ENCODE measurements at regions not wholly inside any gene's neighbourhood (a gene's known extent, or its start where the extent isn't known, plus 50 kb on each side); places are given as distances from the start of the nearest gene placed in this dataset.
A peak's percentile ranks its signal among the peaks of the same experiment; 100 is the strongest.

DNA sequence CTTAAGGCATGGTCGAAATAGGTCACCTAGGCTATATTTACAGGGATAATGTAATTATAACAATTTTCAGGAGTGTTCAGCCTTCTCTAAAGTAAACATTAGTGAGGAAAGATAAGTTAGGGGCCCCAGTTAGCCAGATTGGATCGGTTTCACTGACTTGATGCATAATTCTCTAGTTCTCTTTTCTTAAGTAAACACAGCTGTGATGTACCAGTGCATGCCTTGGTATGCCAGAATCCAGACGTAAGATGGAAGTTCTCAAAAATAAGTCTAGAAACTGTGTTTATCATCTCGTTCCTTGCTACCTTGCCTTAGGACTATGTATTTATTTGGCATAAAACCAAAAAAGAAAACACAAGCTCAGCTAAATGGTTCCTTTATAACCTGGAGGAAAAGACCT lies 442.2 kb upstream of the CLINT1 start:
- H3K27ac ChIP-seq (ENCODE audit: insufficient read depth, low read length), result no peak overlapping the region
- H3K36me3 ChIP-seq (ENCODE audit: control insufficient read depth, insufficient read depth, low read length), result no peaks in the 10 kb centered on the region
- TF ChIP-seq, protein P1, sequence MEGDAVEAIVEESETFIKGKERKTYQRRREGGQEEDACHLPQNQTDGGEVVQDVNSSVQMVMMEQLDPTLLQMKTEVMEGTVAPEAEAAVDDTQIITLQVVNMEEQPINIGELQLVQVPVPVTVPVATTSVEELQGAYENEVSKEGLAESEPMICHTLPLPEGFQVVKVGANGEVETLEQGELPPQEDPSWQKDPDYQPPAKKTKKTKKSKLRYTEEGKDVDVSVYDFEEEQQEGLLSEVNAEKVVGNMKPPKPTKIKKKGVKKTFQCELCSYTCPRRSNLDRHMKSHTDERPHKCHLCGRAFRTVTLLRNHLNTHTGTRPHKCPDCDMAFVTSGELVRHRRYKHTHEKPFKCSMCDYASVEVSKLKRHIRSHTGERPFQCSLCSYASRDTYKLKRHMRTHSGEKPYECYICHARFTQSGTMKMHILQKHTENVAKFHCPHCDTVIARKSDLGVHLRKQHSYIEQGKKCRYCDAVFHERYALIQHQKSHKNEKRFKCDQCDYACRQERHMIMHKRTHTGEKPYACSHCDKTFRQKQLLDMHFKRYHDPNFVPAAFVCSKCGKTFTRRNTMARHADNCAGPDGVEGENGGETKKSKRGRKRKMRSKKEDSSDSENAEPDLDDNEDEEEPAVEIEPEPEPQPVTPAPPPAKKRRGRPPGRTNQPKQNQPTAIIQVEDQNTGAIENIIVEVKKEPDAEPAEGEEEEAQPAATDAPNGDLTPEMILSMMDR (conservative IDR thresholded peaks at IDR 0.05 in 1 of 2, IDR thresholded peaks at IDR 0.05 in 1 of 2; ENCODE audit: low read depth in 1 of 2, low read length in 2 of 2), result no peak
- no peak for TF ChIP-seq EZH2 (IDR thresholded peaks at IDR 0.05; ENCODE audit: low read length, missing control alignments)
- no peaks in the 10 kb centered on the region for H3K27me3 ChIP-seq (ENCODE audit: control insufficient read depth, insufficient read depth, low read length)
- H3K9me3 ChIP-seq (ENCODE audit: control insufficient read depth, insufficient read depth, low read depth, low read length), result no peaks in the 10 kb centered on the region
- H3K4me3 ChIP-seq (replicated peaks in 1 of 4; ENCODE audit: control extremely low read depth in 1 of 4, insufficient read depth in 1 of 4, low read depth in 3 of 4, low read length in 4 of 4), result no peak overlapping the region
- H3K79me2 ChIP-seq (ENCODE audit: control insufficient read depth, insufficient read depth, low read length), result no peaks in the 10 kb centered on the region
- H3K4me1 ChIP-seq (ENCODE audit: control insufficient read depth, extremely low read depth, insufficient read depth, low read length), result no peaks in the 10 kb centered on the region
- peak in 1 of 2 donors; percentile 23 for DNase-seq (ENCODE audit: low read depth in 2 of 2)
- H2AFZ ChIP-seq (ENCODE audit: low read length), result no peak overlapping the region
- no peaks in the 10 kb centered on the region for H4K20me1 ChIP-seq (ENCODE audit: control insufficient read depth, extremely low read depth, insufficient read depth, low read length)
- H3K4me2 ChIP-seq (ENCODE audit: extremely low read depth, insufficient read depth, low read length), result no peak overlapping the region
- no peak overlapping the region for H3K9ac ChIP-seq (ENCODE audit: insufficient read depth, low read length)

DNA sequence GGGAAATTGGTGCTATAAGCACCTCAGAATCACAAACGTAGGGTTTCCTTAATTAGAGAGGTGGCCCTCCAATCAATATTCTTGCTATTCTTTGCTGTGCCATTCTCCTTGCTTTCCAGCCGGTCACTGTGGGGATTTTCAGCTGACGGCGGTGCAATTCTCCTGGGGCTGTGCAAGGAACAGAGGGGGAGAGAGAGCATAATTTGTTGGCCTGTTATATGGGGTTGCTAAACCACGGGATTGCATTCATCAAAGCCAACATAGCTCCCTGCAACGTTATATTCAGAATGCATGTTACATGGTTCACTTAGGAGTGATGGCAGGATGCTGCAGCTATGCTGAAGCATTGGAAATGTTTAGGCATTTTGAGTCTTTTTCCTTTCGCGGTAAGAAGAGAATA lies 441.3 kb upstream of the CLINT1 start:
- no peaks in the 10 kb centered on the region for H4K20me1 ChIP-seq (ENCODE audit: control insufficient read depth, extremely low read depth, insufficient read depth, low read length)
- TF ChIP-seq, protein P1 (conservative IDR thresholded peaks at IDR 0.05 in 1 of 2, IDR thresholded peaks at IDR 0.05 in 1 of 2; ENCODE audit: low read depth in 1 of 2, low read length in 2 of 2), result no peak
- no peak for TF ChIP-seq EZH2 (IDR thresholded peaks at IDR 0.05; ENCODE audit: low read length, missing control alignments)
- DNase-seq (ENCODE audit: low read depth in 2 of 2), result no peak

DNA sequence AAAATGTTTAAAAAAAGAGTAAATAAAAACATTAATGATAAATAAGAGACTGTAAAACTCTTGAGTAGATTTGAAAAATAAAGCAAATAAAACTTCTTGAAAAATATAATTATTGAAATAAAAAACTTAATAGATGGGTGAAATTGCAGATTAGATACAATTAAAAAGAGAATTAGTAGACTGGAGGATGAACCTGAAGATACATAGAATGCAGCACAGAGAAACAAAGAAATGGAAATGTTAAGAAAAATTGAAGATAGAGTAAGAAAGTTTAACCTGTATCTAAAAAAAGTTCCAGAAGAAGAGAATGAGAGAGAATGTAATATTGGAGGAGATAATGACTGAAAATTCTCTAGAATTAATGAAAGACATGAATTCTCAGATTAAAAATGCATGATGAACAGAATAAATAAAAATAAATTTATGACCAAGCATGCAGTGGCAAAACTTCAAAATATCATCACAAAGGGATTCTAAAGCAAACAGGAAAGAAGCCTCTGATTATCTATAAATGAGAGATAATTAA lies 438.1 kb upstream of the CLINT1 start:
- Histone ChIP-seq H3K27me3 (ENCODE audit: control insufficient read depth, insufficient read depth, low read length) (no peaks in the 10 kb centered on the region), H3K9me3 (ENCODE audit: control insufficient read depth, insufficient read depth, low read depth, low read length) (no peaks in the 10 kb centered on the region), H3K4me2 (ENCODE audit: extremely low read depth, insufficient read depth, low read length) (no peak overlapping the region), H3K4me1 (ENCODE audit: control insufficient read depth, extremely low read depth, insufficient read depth, low read length) (no peaks in the 10 kb centered on the region), H3K9ac (ENCODE audit: insufficient read depth, low read length) (no peak overlapping the region), H3K27ac (ENCODE audit: insufficient read depth, low read length) (no peak overlapping the region), H2AFZ (ENCODE audit: low read length) (no peak overlapping the region), H3K4me3 (replicated peaks in 1 of 4; ENCODE audit: control extremely low read depth in 1 of 4, insufficient read depth in 1 of 4, low read depth in 3 of 4, low read length in 4 of 4) (no peak overlapping the region), H4K20me1 (ENCODE audit: control insufficient read depth, extremely low read depth, insufficient read depth, low read length) (no peaks in the 10 kb centered on the region), H3K36me3 (ENCODE audit: control insufficient read depth, insufficient read depth, low read length) (no peaks in the 10 kb centered on the region), H3K79me2 (ENCODE audit: control insufficient read depth, insufficient read depth, low read length) (no peaks in the 10 kb centered on the region)
- no peak for TF ChIP-seq EZH2 (IDR thresholded peaks at IDR 0.05; ENCODE audit: low read length, missing control alignments)
- TF ChIP-seq, protein P1 (conservative IDR thresholded peaks at IDR 0.05 in 1 of 2, IDR thresholded peaks at IDR 0.05 in 1 of 2; ENCODE audit: low read depth in 1 of 2, low read length in 2 of 2), result no peak
- DNase-seq (ENCODE audit: low read depth in 2 of 2), result no peak

More for the DNA sequence above, 441.3 kb upstream of the CLINT1 start:
- Histone ChIP-seq H3K9me3 (ENCODE audit: control insufficient read depth, insufficient read depth, low read depth, low read length) (no peaks in the 10 kb centered on the region), H3K27ac (ENCODE audit: insufficient read depth, low read length) (no peak overlapping the region), H3K79me2 (ENCODE audit: control insufficient read depth, insufficient read depth, low read length) (no peaks in the 10 kb centered on the region), H3K4me1 (ENCODE audit: control insufficient read depth, extremely low read depth, insufficient read depth, low read length) (no peaks in the 10 kb centered on the region), H3K9ac (ENCODE audit: insufficient read depth, low read length) (no peak overlapping the region), H2AFZ (ENCODE audit: low read length) (no peak overlapping the region), H3K27me3 (ENCODE audit: control insufficient read depth, insufficient read depth, low read length) (no peaks in the 10 kb centered on the region), H3K4me2 (ENCODE audit: extremely low read depth, insufficient read depth, low read length) (no peak overlapping the region), H3K4me3 (replicated peaks in 1 of 4; ENCODE audit: control extremely low read depth in 1 of 4, insufficient read depth in 1 of 4, low read depth in 3 of 4, low read length in 4 of 4) (no peak overlapping the region), H3K36me3 (ENCODE audit: control insufficient read depth, insufficient read depth, low read length) (no peaks in the 10 kb centered on the region)
